LoVo (cell line): ENCODE measurements at regions not wholly inside any gene's neighbourhood (a gene's known extent, or its start where the extent isn't known, plus 50 kb on each side); places are given as distances from the start of the nearest gene placed in this dataset.
"Not testable (repeated sequence)": the region's sequence is repeated elsewhere in the genome, so short reads cannot be mapped to it uniquely, and the experiment has no call there.

Experiments used
- DNase-seq: peaks from one replicate; pipeline ENCODE4 v3.0.0-alpha.2; 2016; ENCODE audit warnings: low spot score

DNA sequence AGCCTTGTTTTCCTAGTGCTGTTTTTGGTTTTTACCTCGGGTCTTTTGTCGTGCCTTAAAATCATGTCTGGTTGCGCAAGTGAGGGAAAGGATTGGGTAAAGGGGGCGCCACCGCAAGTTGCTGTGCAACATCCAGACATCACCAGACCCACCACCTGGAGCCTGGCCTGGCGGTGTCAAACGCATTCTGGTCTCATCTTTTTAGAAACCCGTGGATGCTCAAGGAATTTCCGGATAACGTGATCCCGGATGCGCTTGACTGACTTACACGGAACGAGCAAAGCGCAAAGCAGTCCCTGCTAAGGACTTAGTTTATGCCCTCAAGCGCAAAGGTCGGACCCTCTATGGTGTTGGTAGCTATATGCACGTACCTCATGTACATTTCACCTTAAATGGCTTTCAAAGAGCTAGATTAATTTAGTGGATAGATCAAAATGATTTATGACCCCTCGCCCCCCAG, 105.2 kb downstream of the OR2B2 start:
- no peak for DNase-seq

DNA sequence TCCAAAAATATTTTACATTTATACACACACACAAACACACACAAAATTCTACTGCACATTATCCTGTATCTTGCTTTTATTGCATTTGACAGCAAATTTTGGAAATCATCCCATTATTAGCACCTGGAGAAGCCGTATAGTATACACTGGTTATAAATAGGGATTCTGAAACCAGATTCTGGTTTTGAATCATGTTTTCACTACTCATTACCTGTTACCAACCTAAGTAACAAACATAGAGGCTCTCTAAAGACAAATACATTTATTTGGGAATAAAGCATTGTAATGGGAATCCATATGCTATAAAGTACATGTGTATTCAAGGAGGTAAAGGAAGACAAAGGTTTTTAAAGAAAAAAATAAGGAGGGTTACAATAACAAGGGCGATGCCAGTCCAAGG, 106.8 kb downstream of the OR2B2 start:
- no peak for DNase-seq

DNA sequence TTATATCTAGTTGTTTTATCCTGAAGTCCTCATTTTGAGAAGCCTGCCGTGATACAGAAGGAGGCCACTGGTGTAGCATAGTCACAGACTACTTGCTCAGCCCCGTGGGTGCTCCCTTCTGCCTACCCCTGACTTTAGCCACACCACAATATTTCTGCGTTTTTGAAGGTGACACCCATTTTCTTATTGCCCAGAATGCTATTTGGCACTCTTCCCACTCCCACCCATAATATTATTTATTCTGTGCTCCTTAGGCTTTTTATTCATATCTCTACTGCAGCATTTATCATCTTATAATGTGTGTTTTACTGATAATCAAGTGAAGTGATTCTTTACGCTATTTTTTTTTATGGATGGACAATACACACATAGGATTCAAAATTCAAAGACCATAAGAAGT, 107.3 kb downstream of the OR2B2 start:
- DNase-seq, result no peak

DNA sequence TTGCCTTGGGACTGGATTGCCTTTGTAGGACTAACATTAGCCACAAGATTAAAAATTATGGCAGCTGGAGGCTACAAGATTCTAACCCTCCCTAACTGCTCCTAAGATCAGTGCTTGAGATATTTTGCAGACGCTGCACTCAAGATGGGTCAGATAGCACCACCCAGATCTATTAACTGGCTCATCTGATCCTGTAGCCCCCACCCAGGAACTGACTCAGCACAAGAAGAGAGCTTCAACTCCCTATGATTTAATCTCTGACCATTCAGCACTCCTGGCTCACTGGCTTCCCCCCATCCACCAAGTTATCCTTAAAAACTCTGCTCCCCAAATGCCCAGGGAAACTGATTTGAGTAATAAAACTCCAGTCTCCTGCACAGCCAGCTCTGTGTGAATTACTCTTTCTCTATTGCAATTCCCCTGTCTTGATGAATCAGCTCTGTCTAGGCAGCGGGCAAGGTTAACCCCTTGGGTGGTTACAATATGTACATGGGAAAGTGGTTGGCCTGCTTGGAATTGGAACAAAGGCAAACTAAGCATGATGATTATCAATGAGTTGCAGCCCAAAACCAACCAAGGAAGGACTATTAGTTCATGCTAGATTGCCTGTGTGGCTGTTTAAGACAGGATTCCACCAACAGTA, 111.3 kb downstream of the OR2B2 start:
- DNase-seq, result no peak

DNA sequence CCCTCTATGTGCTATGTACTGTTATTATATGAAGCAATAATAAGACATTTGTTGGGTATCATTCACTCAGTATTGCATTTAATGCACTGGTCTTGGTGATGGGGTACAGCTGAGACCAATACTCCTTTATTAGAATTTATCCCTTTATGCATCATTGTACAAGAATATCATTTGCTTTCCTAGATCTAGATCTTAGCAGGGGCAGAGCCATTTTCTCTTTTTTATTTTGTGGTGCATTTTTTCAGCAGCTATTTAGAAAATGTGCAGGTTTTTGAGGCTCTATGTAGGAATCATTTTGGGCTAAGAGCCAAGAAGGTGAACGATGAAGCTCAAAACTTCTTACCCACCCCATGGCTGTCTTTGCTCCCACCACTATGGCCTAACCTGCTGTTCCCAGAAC, 114.2 kb downstream of the OR2B2 start:
- no peak for DNase-seq

DNA sequence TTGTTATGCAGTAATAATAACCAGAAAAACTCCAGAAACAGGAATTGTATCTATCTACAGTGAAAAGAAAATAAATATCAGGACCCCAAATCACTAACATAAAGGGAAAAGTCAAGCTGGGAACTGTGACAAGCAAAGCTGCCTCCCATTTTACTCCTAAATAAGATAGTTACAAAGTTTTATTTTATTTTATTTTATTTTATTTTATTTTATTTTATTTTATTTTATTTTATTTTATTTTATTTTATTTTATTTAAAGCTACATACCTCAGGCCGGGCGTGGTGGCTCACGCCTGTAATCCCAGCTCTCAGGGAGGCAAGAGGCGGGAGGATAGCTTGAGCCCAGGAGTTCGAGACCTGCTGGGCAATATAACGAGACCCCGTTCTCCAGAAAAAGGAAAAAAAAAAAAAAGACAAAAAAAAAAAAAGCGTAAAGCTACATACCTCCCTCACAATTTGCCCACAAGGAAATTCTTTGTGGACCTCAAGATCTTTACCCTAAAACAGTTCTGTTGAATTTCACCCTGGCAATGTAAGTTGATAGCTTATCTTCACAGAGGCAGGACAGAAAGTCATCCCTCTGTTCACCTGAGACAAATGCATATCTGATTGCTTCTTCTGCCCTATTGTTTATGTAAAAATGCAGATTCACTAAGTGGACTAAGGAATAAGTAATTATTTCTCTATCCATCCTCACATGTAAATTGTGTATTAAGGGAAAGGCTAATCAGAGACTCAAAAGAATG, 115.3 kb downstream of the OR2B2 start:
- not testable (repeated sequence) for DNase-seq

DNA sequence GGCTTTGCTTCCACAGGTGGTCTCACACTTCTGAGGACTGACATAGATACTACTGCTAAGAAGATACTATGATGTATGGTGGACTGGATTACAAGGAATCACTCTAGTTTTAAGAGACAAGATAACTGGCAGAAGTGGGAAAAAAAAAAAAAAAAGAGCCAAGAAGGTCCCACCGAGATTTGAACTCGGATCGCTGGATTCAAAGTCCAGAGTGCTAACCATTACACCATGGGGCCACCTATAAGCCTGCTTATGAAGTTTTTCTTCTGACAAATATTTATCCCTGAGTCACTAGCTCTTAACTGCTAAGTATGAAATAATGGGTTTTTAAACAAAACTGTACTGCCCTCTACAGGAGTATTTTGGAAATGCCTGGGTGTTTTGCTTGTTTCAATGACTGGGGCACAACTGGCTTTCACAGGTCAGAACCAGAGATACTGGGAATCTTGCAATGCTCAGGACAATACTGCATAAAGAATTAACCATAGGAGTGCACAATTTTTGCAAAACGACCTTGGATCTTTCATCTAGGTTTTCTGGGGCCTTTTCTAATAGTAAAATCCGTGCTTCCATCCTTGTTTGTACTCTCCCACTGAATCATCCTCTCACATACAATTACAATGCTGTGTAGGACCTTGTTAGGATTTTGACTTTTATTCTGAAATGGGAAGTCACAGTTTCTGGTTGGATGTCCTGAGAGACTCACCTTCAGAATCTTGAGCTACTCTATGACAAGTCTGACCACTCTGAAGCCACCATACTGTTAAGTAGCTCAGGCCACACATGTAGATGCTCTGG, 116.3 kb downstream of the OR2B2 start:
- peak; percentile 88 for DNase-seq

DNA sequence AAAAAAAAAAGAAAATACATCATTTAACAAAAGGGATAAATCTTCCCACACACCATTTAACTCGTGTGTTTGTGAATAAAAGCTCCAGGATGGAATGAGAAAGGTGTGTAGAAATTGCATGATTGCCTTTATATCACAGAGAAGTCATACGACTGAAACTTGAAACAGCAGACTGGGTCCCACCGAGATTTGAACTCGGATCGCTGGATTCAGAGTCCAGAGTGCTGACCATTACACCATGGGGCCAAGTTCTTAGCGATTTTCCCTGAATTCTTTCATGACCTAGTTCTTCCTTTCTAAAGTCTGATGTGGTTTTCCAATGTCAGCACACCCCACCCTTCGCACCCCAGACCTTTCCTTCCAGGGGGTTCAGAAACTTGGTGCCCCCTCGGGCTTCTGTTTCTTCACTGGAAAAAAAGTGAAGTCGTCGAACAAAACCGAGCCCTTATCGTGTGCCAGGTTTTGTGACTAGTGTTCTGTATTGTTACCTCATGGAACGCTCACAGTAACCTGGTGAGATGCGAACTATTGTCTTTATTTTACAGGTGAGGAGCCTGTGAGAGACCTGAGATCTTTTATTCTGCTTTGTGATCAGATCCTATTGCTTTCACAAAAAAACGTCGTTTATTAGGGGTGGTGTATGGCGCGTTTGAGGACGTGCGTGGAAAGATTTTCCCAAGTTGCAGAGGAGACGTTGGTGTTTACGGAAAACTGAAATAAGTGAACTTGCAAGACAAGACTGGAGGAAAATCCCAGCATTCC, 120.8 kb downstream of the OR2B2 start:
- DNase-seq, result peak; percentile 82

DNA sequence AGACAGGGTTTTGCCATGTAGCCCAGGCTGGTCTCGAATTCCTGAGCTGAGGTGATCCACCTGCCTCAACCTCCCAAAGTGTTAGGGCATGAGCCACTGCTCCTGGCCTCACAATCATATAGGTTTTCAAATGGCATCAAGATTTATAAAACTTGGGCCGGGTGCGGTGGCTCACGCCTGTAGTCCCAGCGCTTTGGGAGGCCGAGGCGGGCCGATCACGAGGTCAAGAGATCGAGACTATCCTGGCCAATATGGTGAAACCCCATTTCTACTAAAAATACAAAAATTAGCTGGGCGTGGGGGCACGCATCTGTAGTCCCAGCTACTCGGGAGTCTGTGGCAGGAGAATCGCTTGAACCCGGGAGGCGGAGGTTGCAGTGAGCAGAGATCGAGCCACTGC, 123.8 kb downstream of the OR2B2 start:
- not testable (repeated sequence) for DNase-seq

DNA sequence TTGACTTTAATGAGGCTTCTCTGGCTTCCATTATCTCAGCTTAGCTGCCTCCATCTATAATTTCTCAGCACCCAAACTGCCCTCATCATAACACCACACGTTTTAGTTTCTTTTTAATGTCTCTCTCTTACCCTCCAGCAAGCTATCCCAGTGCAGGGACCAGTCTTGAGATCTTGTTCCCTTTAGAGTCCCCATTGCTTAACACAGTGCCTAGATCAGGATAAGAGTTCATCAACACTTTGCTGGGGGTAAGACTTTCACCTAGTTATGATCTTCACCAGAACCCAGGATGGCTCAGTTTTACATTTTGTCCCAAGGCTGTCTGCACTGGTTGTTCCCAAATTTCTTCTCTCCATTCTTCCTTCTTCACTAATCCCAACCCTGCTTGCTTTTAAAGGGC, 126.1 kb downstream of the OR2B2 start:
- no peak for DNase-seq

DNA sequence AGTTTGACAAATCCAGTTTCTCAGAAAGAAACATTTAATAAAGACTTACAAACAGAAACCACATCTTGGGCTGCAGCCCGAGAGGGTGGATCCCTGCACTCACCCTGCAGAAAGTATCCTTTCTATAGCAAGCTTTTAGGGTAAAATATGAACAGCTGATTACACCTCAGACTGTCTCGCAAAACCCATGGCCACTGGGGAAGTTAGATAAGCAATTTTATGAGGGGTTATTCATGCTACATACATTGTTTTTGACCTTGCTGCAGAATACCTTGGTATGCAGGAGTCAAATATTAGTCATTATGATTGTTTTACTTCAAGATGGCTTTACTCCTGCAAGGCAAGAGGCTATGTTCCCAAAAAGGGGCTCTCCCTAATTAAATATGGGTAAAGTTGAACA, 126.9 kb downstream of the OR2B2 start:
- no peak for DNase-seq

DNA sequence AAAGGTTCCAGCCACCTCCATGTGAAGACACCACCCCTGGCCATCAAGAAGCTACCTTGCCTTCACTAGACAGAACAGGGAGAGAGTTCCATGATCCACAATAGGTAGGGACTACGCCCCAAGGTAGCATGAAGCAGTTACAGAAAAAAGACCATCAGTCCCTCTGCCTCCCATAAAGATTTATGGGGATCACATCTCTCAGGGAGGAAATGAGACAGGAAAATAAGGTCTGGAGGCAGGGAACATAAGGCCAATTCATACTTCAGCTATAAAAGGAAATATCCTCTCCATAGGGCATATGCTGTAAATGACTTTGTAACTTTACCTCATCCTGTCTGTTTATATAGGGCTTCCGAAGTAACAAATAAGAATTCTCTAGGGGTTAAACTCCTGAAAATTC, 129.4 kb downstream of the OR2B2 start:
- no peak for DNase-seq

DNA sequence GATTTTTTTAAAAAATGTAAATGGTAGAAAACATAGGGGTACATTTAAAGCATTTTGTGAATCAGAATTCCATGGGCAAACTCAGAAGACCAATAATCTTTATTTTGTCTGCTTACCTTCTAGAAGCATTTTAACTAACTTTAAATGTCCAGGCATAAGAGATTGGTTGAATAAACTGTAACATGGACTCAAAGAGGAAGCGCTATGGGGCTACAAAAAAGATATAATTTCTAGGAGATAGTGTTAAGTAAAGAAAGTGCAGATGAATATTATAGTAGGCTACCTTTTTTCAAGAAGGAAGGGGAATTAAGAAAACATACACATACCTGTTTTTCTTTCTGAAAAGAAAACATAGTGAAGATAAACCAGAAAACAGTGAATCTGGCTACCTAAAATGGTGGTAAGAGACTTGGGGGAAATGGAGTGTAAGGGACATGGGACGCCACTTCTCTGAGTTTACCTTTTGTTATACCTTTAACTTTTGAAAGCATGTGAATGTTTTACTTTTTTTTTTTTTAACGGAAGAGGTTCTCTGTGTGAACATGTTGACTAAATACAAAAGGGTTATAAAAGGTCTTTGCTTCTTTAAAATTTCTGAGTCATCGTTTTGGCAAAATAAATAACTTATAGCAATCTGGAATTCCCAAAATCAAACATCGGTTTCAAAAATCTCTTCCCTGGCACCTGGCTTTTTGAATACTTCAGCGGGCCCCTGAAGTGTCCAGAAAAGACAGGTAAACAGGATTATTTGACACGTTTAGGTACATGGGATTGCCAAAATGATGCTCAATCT, 133.4 kb downstream of the OR2B2 start:
- no peak for DNase-seq

DNA sequence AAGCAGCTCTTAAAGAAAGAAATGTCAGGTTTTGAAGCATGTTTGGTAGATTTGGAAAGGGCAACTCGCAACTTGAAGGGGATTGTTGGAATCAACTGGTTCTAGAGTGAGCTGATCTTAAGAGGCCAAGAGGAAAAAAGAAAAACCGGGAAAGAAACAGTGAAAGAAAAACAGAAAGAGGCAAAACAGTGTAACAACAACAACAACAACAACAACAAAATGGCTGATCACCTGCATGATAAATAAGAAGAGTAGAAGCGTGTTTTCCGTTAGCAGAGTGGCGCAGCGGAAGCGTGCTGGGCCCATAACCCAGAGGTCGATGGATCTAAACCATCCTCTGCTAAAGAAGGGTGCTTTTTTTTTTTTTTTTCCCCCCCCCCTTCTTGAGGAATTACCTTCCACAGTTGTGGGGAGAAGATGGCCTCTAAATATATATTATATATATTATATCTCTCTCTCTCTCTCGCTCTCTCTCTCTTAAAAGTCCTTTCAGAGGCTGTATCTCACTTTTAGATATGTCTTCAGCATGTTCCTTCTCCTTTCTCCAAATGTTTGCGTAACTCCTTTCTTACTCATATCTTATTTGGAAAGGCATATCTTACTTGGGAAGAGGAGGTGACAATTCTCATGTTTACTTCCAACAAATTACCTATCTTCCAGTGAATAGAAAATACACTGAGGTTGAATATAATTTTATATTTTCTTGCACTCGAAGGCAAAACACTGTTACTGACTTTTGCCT, 134.4 kb downstream of the OR2B2 start:
- DNase-seq, result no peak

DNA sequence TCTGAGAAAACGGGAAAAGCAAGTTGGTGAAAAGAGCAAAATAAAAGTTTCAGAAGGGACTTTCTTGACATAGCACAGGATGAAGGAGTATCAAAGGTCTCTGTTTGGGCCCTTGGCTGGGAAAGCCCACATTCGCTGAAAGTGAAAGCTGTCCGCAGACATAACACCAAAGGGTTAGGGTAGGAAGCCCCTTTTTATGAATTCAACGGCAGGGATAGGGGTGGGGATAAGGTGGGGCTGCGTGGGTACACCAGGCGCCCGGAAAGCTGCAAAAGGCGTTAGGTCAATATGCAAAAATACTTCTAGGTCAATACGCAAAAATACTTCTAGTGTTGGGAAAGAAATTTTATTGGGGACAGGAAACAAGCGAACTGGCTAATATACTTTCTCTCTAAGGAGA, 135.1 kb downstream of the OR2B2 start:
- no peak for DNase-seq

DNA sequence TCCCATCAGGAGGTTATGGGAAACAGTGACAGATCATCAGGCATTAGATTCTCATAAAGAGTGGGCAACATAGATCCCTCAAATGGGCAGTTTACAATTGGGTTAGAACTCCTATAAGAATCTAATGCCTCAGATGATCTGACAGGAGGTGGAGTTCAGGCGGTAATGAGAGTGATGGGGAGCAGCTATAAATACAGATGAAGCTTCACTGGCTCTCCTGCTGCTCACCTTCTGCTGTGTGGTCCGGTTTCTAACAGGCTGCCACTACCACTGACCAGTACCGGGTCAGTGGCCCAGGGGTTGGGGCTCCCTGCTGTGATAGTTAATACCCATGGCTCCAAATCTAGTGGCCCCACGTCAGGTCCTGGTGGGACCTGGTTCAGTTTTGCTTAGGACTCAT, 135.7 kb downstream of the OR2B2 start:
- no peak for DNase-seq

DNA sequence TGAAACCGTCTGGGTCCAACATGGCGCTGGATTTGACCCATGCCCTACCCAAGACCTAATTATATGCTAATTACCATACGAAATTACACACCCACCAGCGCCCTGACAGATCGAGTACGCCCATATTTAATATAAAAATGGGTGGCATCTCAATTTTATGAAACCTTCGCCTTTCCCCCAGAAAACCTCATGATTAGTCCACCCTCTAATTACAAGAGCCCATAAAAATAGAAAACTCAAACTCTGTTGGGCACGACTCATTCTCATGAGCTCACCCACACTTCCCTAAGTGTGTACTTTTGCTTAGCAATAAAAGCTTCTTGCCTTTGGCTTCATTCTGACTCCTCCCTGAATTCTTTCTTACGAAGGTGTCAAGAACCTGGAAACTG, 136.4 kb downstream of the OR2B2 start:
- DNase-seq, result peak; percentile 39

DNA sequence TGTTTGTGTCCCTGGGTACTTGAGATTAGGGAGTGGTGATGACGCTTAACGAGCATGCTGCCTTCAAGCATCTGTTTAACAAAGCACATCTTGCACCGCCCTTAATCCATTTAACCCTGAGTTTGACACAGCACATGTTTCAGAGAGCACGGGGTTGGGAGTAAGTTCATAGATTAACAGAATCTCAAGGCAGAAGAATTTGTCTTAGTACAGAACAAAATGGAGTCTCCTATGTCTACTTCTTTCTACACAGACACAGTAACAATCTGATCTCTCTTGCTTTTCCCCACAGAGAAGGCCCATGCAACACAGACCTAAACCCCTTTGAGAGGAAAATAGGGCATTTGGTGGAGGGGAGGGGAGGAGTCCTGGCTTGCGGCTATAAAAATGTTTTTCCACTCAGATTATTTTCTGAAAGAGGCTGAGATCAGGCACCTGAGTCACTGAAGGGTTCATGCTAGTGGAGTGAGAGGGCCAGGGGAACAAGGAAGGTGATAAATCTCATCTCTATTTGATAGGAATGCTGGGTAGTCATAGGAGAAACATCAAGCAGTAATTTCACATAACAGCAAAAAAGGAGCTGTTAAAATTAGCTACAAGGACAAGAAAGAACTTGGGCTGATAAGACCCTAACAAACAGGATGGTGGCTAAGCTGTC, 136.9 kb downstream of the OR2B2 start:
- DNase-seq, result peak; percentile 30

DNA sequence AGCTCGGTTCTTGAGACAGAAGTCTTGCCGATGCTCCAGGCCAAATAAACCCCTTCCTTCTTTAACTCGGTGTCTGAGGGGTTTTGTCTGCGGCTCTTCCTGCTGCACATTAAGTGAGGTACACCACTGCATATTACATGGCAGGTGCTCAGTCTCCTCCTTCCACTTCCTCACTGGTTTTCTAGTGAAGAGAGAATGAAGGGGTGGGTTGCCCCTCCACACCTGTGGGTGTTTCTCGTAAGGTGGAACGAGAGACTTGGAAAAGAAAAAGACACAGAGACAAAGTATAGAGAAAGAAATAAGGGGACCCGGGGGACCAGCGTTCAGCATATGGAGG, 138.0 kb downstream of the OR2B2 start:
- not testable (repeated sequence) for DNase-seq

DNA sequence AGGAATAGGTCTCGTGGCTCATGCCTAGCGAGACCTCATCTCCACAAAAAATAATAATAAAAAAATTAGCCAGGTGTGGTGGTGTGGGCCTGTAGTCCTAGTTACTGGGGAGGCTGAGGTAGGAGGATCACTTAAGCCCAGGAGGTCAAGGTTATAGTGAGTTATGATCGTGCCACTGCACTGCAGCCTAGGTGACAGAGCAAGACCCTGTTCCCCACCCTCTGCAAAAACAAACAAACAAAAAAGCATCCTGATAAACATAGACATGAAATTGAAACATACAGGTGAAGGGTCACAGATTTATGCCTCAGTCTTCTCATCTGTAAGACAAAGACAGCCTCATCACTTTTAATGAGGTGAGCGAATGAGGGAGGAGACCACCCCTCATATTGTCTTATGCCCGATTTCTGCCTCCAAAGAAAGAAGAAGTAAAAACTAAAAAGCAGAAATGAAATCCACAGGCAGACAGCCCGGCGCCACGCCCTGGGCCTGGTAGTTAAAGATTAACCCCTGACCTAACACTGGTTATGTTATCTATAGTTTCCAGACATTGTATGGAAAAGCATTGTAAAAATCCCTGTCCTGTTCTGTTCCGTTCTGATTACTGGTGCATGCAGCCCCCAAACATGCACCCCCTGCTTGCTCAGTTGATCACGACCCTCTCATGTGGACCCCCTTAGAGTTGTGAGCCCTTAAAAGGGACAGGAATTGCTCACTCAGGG, 138.5 kb downstream of the OR2B2 start:
- DNase-seq, result peak; percentile 16
